Activated CD4-positive, CD25-positive, alpha-beta regulatory T cell treated with anti-CD3 and anti-CD28 coated beads, Interleukin-2, amount 50 U/mL, for 72 hours (primary cell): ENCODE measurements at regions not wholly inside any gene's neighbourhood (a gene's known extent, or its start where the extent isn't known, plus 50 kb on each side); places are given as distances from the start of the nearest gene placed in this dataset.
"Not testable (repeated sequence)": the region's sequence is repeated elsewhere in the genome, so short reads cannot be mapped to it uniquely, and the experiment has no call there.

Source experiments
- DNase-seq: peaks from one replicate; pipeline ENCODE4 v3.0.0; 2021

- no peak for DNase-seq
These were observed 52.9 kb upstream of the SEC14L1 start for GRCh38 chr17:77087650-77088454.

GRCh38 chr17:77088455-77089123 lies 52.2 kb upstream of the SEC14L1 start:
- peak; percentile 79 for DNase-seq

GRCh38 chr17:77089124-77089490 lies 51.7 kb upstream of the SEC14L1 start:
- DNase-seq = no peak

GRCh38 chr17:77089949-77090348 lies 50.8 kb upstream of the SEC14L1 start:
- not testable (repeated sequence) for DNase-seq

- DNase-seq = no peak
These were observed 50.3 kb upstream of the SEC14L1 start for GRCh38 chr17:77090476-77090875.
